Skeletal muscle tissue (tissue), 3 donors: ENCODE measurements at regions not wholly inside any gene's neighbourhood (a gene's known extent, or its start where the extent isn't known, plus 50 kb on each side); places are given as distances from the start of the nearest gene placed in this dataset.
"Not testable (repeated sequence)": the region's sequence is repeated elsewhere in the genome, so short reads cannot be mapped to it uniquely, and the experiment has no call there.

ENCODE experiments used
- H3K27ac ChIP-seq: one replicate; pipeline ENCODE4 v1.7.0; 2013; ENCODE audit warnings: mild to moderate bottlenecking, low read depth, low read length, inconsistent platforms
- H3K27me3 ChIP-seq, 3 donors: one replicate each; pipeline ENCODE4 v1.7.0; 2013; ENCODE audit warnings: low read length in 3 of 3; ENCODE audit not compliant: control insufficient read depth in 3 of 3, insufficient read depth in 3 of 3
- H3K36me3 ChIP-seq, 3 donors: one replicate each; pipeline ENCODE4 v1.7.0; 2013; ENCODE audit warnings: low read length in 3 of 3; ENCODE audit not compliant: control insufficient read depth in 3 of 3, insufficient read depth in 3 of 3
- H3K4me1 ChIP-seq, 3 donors: one replicate each; pipeline ENCODE4 v1.7.0; 2013; ENCODE audit warnings: low read length in 3 of 3, mild to moderate bottlenecking in 3 of 3; ENCODE audit not compliant: control insufficient read depth in 3 of 3, insufficient read depth in 3 of 3
- H3K4me3 ChIP-seq, 3 donors: one replicate each; pipeline ENCODE4 v1.7.0; 2013; ENCODE audit warnings: low read length in 3 of 3
- H3K9ac ChIP-seq, 3 donors: one replicate each; pipeline ENCODE4 v1.7.0; 2013; ENCODE audit warnings: low read length in 3 of 3, mild to moderate bottlenecking in 3 of 3, moderate library complexity in 2 of 3, low read depth in 1 of 3
- H3K9me3 ChIP-seq, 3 donors: one replicate each; pipeline ENCODE4 v1.7.0; 2013; ENCODE audit warnings: low read length in 3 of 3; ENCODE audit not compliant: control insufficient read depth in 3 of 3
- donor health status: Osteomylitis.

- H3K4me3 ChIP-seq, result no peak overlapping the region
- no peaks in the 10 kb centered on the region for H3K9me3 ChIP-seq
- H3K4me1 ChIP-seq, result no peaks in the 10 kb centered on the region
- H3K27me3 ChIP-seq, result no peaks in the 10 kb centered on the region
- no peak overlapping the region for H3K27ac ChIP-seq
- no peaks in the 10 kb centered on the region for H3K36me3 ChIP-seq
- no peak overlapping the region for H3K9ac ChIP-seq
Measured at GRCh38 chr2:192546565-192546964, 351.8 kb upstream of the TMEFF2 start.

GRCh38 chr2:192544371-192544955 lies 349.7 kb upstream of the TMEFF2 start:
- Histone ChIP-seq H3K9ac (no peak overlapping the region), H3K27me3 (no peaks in the 10 kb centered on the region), H3K4me1 (no peaks in the 10 kb centered on the region), H3K4me3 (no peak overlapping the region), H3K27ac (no peak overlapping the region), H3K36me3 (no peaks in the 10 kb centered on the region), H3K9me3 (no peaks in the 10 kb centered on the region)

GRCh38 chr2:192542148-192543066 lies 347.7 kb upstream of the TMEFF2 start:
- H3K4me3 ChIP-seq, H3K9ac ChIP-seq, H3K36me3 ChIP-seq, H3K4me1 ChIP-seq, H3K27ac ChIP-seq, H3K27me3 ChIP-seq, H3K9me3 ChIP-seq: not testable (repeated sequence)

- Histone ChIP-seq H3K27me3 (no peaks in the 10 kb centered on the region), H3K36me3 (no peaks in the 10 kb centered on the region), H3K9ac (no peak overlapping the region), H3K27ac (no peak overlapping the region), H3K9me3 (no peaks in the 10 kb centered on the region), H3K4me3 (no peak overlapping the region), H3K4me1 (no peaks in the 10 kb centered on the region)
Measured at GRCh38 chr2:192539306-192539705, 344.6 kb upstream of the TMEFF2 start.

GRCh38 chr2:192536922-192537624 lies 342.3 kb upstream of the TMEFF2 start:
- Histone ChIP-seq H3K9me3 (no peaks in the 10 kb centered on the region), H3K9ac (no peak overlapping the region), H3K4me3 (no peak overlapping the region), H3K36me3 (no peaks in the 10 kb centered on the region), H3K27ac (no peak overlapping the region), H3K27me3 (no peaks in the 10 kb centered on the region), H3K4me1 (no peaks in the 10 kb centered on the region)

- Histone ChIP-seq H3K4me3 (no peak overlapping the region), H3K4me1 (no peaks in the 10 kb centered on the region), H3K9ac (no peak overlapping the region), H3K27me3 (no peaks in the 10 kb centered on the region), H3K27ac (no peak overlapping the region), H3K36me3 (no peaks in the 10 kb centered on the region), H3K9me3 (no peaks in the 10 kb centered on the region)
Measured at GRCh38 chr2:192535956-192536921, 341.5 kb upstream of the TMEFF2 start.

GRCh38 chr2:192534072-192534471 lies 339.3 kb upstream of the TMEFF2 start:
- Histone ChIP-seq H3K27me3 (no peaks in the 10 kb centered on the region), H3K9me3 (no peaks in the 10 kb centered on the region), H3K36me3 (no peaks in the 10 kb centered on the region), H3K27ac (no peak overlapping the region), H3K4me1 (no peaks in the 10 kb centered on the region), H3K4me3 (no peak overlapping the region), H3K9ac (no peak overlapping the region)

GRCh38 chr2:192524642-192525251 lies 330.0 kb upstream of the TMEFF2 start:
- not testable (repeated sequence) for H3K36me3 ChIP-seq, H3K9ac ChIP-seq, H3K27me3 ChIP-seq, H3K27ac ChIP-seq, H3K4me1 ChIP-seq, H3K4me3 ChIP-seq, H3K9me3 ChIP-seq

- H3K4me1 ChIP-seq, H3K9me3 ChIP-seq, H3K36me3 ChIP-seq, H3K4me3 ChIP-seq, H3K27ac ChIP-seq, H3K27me3 ChIP-seq, H3K9ac ChIP-seq: not testable (repeated sequence)
Measured at GRCh38 chr2:192524214-192524613, 329.5 kb upstream of the TMEFF2 start.
